HEK293T (cell line): ENCODE measurements at regions not wholly inside any gene's neighbourhood (a gene's known extent, or its start where the extent isn't known, plus 50 kb on each side); places are given as distances from the start of the nearest gene placed in this dataset.

Experiments used
- ARNT ChIP-seq: fragments of 450-650 bp; IDR thresholded peaks from 2 replicates; pipeline ENCODE4 v1.6.1; 2017; ENCODE audit warnings: mild to moderate bottlenecking
- BHLHE40 ChIP-seq: fragments of 450-650 bp; IDR thresholded peaks from 2 replicates; pipeline ENCODE4 v1.6.1; 2016; ENCODE audit warnings: mild to moderate bottlenecking, moderate library complexity, borderline replicate concordance
- ELF4 ChIP-seq: fragments of 450-650 bp; IDR thresholded peaks from 2 replicates; pipeline ENCODE4 v1.6.1; 2017; ENCODE audit warnings: antibody characterized with exemption
- FOXA1 ChIP-seq: fragments of 450-650 bp; IDR thresholded peaks from 2 replicates; pipeline ENCODE4 v1.6.1; 2016; ENCODE audit warnings: mild to moderate bottlenecking
- FOXK2 ChIP-seq: fragments of 450-650 bp; IDR thresholded peaks from 2 replicates; pipeline ENCODE4 v1.6.1; 2016; ENCODE audit warnings: mild to moderate bottlenecking
- FOXM1 ChIP-seq: fragments of 450-650 bp; IDR thresholded peaks from 2 replicates; pipeline ENCODE4 v1.6.1; 2017; ENCODE audit warnings: mild to moderate bottlenecking, borderline replicate concordance
- L3MBTL2 ChIP-seq: fragments of 450-650 bp; conservative IDR thresholded peaks from 2 replicates; pipeline ENCODE4 v1.6.1; 2016; ENCODE audit warnings: mild to moderate bottlenecking
- NFRKB ChIP-seq: fragments of 450-650 bp; IDR thresholded peaks from 2 replicates; pipeline ENCODE4 v1.6.1; 2016; ENCODE audit warnings: mild to moderate bottlenecking, moderate library complexity
- SP1 ChIP-seq: fragments of 450-650 bp; IDR thresholded peaks from 2 replicates; pipeline ENCODE4 v1.6.1; 2017
- SUZ12 ChIP-seq: fragments of 450-650 bp; IDR thresholded peaks from 2 replicates; pipeline ENCODE4 v1.6.1; 2016; ENCODE audit warnings: mild to moderate bottlenecking
- TARDBP ChIP-seq: fragments of 450-650 bp; IDR thresholded peaks from 2 replicates; pipeline ENCODE4 v1.6.1; 2016
- TF ChIP-seq, protein P1 (sequence below): fragments of 450-650 bp; IDR thresholded peaks from 2 replicates; pipeline ENCODE4 v1.6.1; 2016

DNA sequence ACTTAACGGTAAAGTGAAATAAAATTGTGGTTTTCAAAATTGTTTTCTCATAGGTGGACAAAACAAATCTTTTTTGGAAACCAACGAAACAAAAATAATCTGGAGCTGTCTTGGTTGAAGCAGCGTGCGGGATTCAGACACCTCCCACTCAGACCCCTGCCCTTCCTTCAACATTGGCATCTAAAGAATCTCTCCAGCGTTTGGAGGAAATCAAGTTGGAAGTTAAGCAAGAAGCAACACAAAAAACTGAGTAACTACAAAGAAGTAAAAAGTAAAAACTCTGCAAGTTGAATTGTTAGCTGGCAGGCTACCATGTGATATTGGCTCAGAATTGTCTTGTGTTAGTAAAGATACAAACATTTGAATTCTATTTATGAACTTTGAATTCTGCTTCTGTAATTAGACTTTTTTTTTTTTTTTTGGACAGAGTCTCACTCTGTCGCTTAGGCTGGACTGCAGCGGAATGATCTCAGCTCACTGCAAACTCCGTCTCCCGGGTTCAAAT, 361.0 kb upstream of the PMFBP1 start:
- TF ChIP-seq ARNT (no peak), FOXA1 (no peak), SP1 (no peak), BHLHE40 (no peak), FOXM1 (no peak), L3MBTL2 (no peak), ELF4 (no peak), SUZ12 (no peak), FOXK2 (no peak), TARDBP (no peak), NFRKB (no peak)
- TF ChIP-seq, protein P1, sequence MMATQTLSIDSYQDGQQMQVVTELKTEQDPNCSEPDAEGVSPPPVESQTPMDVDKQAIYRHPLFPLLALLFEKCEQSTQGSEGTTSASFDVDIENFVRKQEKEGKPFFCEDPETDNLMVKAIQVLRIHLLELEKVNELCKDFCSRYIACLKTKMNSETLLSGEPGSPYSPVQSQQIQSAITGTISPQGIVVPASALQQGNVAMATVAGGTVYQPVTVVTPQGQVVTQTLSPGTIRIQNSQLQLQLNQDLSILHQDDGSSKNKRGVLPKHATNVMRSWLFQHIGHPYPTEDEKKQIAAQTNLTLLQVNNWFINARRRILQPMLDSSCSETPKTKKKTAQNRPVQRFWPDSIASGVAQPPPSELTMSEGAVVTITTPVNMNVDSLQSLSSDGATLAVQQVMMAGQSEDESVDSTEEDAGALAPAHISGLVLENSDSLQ = no peak
